ENCODE measurements at regions not wholly inside any gene's neighbourhood (a gene's known extent, or its start where the extent isn't known, plus 50 kb on each side); places are given as distances from the start of the nearest gene placed in this dataset.
"Not testable (repeated sequence)": the region's sequence is repeated elsewhere in the genome, so short reads cannot be mapped to it uniquely, and the experiment has no call there.

- DNase-seq: no peak
Observed at GRCh38 chr16:54985156-54985555, 54.5 kb downstream of the IRX5 start.

- no peak for DNase-seq
Observed at GRCh38 chr16:54985668-54986067, 55.0 kb downstream of the IRX5 start.

GRCh38 chr16:54986409-54986808 is 55.7 kb downstream of the IRX5 start:
- no peak for DNase-seq

GRCh38 chr16:54987081-54987480 is 56.4 kb downstream of the IRX5 start:
- DNase-seq: no peak

- DNase-seq: no peak
Observed at GRCh38 chr16:54991525-54991924, 60.9 kb downstream of the IRX5 start.

- DNase-seq: not testable (repeated sequence)
Observed at GRCh38 chr16:54991946-54992345, 61.3 kb downstream of the IRX5 start.

- DNase-seq: no peak
Observed at GRCh38 chr16:54993106-54993895, 62.6 kb downstream of the IRX5 start.

GRCh38 chr16:54996186-54996585 is 65.5 kb downstream of the IRX5 start:
- no peak for DNase-seq

GRCh38 chr16:54998834-54999233 is 68.2 kb downstream of the IRX5 start:
- DNase-seq: no peak

GRCh38 chr16:54999481-54999880 is 68.8 kb downstream of the IRX5 start:
- DNase-seq: no peak

GRCh38 chr16:55000595-55000994 is 69.9 kb downstream of the IRX5 start:
- DNase-seq: no peak

- DNase-seq: no peak
Observed at GRCh38 chr16:55001931-55002330, 71.3 kb downstream of the IRX5 start.

- no peak for DNase-seq
Observed at GRCh38 chr16:55002419-55002818, 71.8 kb downstream of the IRX5 start.

GRCh38 chr16:55003306-55003705 is 72.6 kb downstream of the IRX5 start:
- no peak for DNase-seq

GRCh38 chr16:55003916-55004315 is 73.3 kb downstream of the IRX5 start:
- DNase-seq: no peak

- DNase-seq: no peak
Observed at GRCh38 chr16:55007504-55007903, 76.8 kb downstream of the IRX5 start.

- no peak for DNase-seq
Observed at GRCh38 chr16:55008836-55009510, 78.3 kb downstream of the IRX5 start.

GRCh38 chr16:55009581-55009980 is 78.9 kb downstream of the IRX5 start:
- DNase-seq: no peak

- no peak for DNase-seq
Observed at GRCh38 chr16:55010492-55011160, 80.0 kb downstream of the IRX5 start.

GRCh38 chr16:55012362-55012761 is 81.7 kb downstream of the IRX5 start:
- DNase-seq: no peak

GRCh38 chr16:55012793-55013192 is 82.1 kb downstream of the IRX5 start:
- DNase-seq: no peak

- no peak for DNase-seq
Observed at GRCh38 chr16:55014022-55014421, 83.4 kb downstream of the IRX5 start.

GRCh38 chr16:55015181-55015913 is 84.7 kb downstream of the IRX5 start:
- no peak for DNase-seq

Measured in T-helper 1 cell (primary cell).